ENCODE measurements at regions not wholly inside any gene's neighbourhood (a gene's known extent, or its start where the extent isn't known, plus 50 kb on each side); places are given as distances from the start of the nearest gene placed in this dataset.

DNA sequence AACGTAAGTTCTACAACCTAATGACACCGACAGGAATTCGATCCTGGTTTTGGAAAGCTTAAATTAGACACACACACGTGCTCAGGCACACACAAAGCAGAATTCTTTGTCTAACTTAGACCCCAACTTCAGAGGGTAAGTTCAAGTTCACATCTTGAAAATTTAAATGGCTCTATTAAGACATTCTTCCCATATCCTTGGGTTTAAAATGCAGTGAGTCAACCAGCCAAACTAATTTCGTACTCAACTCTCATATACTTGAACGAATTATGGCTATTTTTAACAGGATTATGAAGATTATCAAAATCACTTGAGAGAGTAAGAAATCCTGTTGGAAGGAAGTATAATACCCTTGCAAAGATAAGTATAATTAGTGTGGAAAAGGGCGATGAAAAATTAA is 53.2 kb upstream of the ARL4C start:
- DNase-seq (ENCODE audit: low read depth): no peak
- TF ChIP-seq, protein P1, sequence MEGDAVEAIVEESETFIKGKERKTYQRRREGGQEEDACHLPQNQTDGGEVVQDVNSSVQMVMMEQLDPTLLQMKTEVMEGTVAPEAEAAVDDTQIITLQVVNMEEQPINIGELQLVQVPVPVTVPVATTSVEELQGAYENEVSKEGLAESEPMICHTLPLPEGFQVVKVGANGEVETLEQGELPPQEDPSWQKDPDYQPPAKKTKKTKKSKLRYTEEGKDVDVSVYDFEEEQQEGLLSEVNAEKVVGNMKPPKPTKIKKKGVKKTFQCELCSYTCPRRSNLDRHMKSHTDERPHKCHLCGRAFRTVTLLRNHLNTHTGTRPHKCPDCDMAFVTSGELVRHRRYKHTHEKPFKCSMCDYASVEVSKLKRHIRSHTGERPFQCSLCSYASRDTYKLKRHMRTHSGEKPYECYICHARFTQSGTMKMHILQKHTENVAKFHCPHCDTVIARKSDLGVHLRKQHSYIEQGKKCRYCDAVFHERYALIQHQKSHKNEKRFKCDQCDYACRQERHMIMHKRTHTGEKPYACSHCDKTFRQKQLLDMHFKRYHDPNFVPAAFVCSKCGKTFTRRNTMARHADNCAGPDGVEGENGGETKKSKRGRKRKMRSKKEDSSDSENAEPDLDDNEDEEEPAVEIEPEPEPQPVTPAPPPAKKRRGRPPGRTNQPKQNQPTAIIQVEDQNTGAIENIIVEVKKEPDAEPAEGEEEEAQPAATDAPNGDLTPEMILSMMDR (IDR thresholded peaks at IDR 0.05; ENCODE audit: insufficient read depth, low read depth, low read length, missing control alignments): no peak
- no peak overlapping the region for H3K4me3 ChIP-seq (ENCODE audit: low read length)

DNA sequence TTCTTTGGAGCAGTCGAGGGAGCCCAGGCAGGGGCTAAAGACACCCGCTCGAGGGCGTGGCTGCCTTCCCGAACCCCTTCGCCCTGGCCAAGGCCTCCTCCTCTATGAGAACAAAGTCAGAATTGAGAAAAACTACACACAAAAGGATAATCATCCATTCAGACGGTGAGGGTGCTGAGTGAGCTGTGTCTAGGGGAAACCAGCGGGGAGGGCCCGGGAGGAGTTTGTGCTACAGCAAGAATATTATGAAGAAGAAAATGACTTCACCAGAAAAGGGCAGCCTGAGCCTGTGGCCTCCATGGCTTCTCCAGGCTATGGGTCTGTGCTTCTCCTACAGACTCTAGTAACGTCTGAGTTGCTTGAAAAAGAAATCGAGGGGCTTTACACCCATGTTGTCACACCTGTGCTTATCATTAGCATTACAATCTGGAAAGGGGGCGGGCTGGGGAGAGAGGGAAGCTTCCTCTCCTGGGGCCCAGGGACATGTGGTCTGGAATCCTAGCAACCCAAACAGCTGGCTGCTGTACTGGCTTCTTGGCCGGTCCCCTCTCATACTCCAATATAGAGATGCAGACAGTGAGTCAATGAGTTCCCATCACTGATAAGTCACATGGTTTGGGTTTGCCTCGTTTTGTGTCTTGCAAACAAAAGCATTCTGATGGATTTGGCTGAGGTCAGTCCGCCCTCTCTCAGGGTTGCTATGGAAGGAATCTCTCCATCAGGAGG is 52.0 kb upstream of the ARL4C start:
- H3K4me3 ChIP-seq (ENCODE audit: low read length): no peak overlapping the region
- TF ChIP-seq, protein P1 (IDR thresholded peaks at IDR 0.05; ENCODE audit: insufficient read depth, low read depth, low read length, missing control alignments): no peak
- DNase-seq (ENCODE audit: low read depth): no peak

DNA sequence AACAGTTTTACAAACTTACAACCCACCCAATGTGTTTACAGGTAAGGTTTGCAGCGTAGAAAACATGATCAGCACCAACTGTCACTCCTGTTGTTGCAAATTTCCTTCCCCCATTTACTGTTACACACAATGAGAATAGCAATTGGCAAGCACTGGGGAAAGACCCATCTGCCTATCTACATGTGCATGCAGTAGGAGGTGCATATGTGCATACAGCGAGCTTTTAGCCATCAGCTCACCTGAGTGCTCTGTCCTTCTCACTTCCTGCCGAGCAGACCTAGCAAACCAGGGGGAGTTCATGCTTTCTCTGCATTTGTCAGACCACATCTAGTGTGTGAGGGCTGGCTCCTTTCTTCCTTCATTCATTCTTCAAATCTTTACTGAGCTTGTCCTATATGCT is 49.9 kb upstream of the ARL4C start:
- no peak overlapping the region for H3K4me3 ChIP-seq (ENCODE audit: low read length)
- TF ChIP-seq, protein P1 (IDR thresholded peaks at IDR 0.05; ENCODE audit: insufficient read depth, low read depth, low read length, missing control alignments): no peak

More for the DNA sequence above, 49.9 kb upstream of the ARL4C start:
- no peak for DNase-seq (ENCODE audit: low read depth)
